HPDE6-E6E7 (cell line): ENCODE measurements at regions not wholly inside any gene's neighbourhood (a gene's known extent, or its start where the extent isn't known, plus 50 kb on each side); places are given as distances from the start of the nearest gene placed in this dataset.
"Not testable (repeated sequence)": the region's sequence is repeated elsewhere in the genome, so short reads cannot be mapped to it uniquely, and the experiment has no call there.

Experiments
- DNase-seq: peaks from one replicate; pipeline ENCODE4 v3.0.0; 2011; ENCODE audit warnings: missing footprints; ENCODE audit errors: extremely low spot score

DNA sequence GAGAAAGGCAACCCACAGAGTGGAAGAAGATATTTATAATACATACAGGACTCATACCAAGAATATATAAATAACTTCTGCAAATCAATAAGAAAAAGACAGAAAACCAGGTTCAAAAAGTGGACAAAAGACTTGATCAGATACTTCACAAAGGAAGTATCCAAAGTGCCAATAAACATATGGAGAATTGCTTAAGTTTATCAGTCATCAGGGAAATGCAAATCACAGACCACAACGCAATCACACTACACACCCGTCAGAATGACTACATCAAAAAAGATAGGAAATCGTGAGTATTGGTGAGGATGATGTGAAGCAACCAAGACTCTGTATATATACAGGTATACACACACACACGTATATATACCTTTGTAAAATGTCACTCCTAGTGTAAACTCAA is 180.6 kb downstream of the FAM43A start:
- no peak for DNase-seq

GRCh38 chr3:194867270-194867983 is 181.7 kb downstream of the FAM43A start:
- no peak for DNase-seq

DNA sequence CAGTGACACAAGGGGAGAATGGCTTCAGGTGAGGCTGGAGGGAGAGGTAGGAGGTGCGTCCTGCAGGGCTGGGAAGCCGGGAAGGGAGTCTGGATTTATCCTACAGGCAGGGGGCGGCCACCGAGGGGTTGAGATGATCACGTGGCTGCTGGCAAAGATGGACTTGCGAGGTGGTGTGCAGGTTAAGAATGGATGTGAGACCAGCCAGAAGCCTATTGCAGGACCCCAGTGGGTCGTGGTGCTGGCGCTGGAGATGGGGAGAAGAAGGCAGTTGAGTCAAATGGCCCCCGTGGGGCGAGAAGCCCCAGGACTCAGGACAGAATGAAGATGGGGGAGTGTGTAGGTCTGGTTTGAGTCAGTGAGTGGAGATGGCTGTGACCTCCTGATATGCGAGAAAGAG is 183.1 kb downstream of the FAM43A start:
- DNase-seq: no peak

GRCh38 chr3:194869482-194870169 is 183.9 kb downstream of the FAM43A start:
- DNase-seq: peak; percentile 25

- peak; percentile 25 for DNase-seq
These were observed 184.9 kb downstream of the FAM43A start for GRCh38 chr3:194870394-194871110.

GRCh38 chr3:194871143-194871863 is 185.6 kb downstream of the FAM43A start:
- peak; percentile 93 for DNase-seq

DNA sequence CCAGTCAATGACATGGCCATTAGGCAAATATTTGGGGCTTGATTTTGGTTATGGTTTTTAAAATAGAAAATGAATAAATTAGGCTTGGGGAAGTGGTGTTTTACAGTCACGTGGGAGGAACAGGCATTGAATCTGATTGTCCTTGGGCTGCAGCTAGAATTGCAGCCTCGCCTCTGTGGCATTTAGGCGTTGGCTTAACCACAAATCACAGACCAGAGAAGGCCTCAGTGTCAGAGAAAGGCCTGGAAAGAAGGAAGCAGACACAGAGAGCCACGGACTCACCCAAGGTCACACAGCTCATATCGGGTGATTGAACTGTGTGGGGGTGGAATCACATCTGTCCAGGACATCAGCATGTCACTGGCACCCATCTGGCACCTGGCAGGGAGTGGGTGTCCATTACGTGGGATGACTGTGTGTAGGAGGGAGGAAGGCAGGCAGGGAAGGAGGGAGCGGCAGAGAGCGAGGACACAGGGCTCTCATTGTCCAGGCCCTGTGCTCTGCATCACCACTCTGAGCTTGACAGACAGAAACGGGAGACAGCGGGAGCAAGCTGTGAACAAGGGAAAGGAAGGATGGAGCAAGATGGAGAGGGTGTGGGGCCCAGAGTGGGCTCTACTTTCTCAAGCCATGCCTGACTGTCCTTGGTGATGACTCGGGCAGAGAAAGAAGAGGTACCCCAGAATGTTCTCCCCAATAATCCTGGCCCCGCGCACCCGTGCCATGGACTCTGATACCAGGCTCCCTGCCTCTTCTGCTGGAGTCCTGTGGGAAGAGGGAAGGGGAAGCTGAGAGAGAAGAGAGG is 186.4 kb downstream of the FAM43A start:
- DNase-seq: peak; percentile 34

- peak; percentile 34 for DNase-seq
These were observed 186.9 kb downstream of the FAM43A start for GRCh38 chr3:194872669-194872977.

- DNase-seq: not testable (repeated sequence)
These were observed 187.8 kb downstream of the FAM43A start for GRCh38 chr3:194873474-194873873.

DNA sequence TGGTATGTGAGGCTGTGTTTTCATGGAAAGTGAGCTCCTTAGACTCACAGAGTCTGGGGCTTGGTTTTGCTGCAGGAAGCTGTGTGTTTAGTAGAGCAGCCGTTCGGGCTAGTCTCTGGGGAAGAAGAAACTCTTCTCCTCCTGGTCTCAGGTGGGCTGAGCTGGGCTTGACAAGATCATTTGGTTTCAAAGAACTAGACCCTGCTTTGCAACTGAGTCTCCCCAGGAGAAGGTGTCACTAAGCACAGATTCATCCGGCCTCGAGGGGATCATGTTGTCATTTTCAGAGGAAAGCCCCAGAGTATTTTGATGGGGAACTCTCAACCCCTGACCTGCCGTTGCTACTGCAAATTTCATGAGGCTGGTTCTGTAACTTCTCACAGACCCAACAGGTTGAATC is 188.5 kb downstream of the FAM43A start:
- DNase-seq: no peak

- DNase-seq: no peak
These were observed 189.1 kb downstream of the FAM43A start for GRCh38 chr3:194874783-194875182.

- DNase-seq: no peak
These were observed 190.1 kb downstream of the FAM43A start for GRCh38 chr3:194875581-194876402.

DNA sequence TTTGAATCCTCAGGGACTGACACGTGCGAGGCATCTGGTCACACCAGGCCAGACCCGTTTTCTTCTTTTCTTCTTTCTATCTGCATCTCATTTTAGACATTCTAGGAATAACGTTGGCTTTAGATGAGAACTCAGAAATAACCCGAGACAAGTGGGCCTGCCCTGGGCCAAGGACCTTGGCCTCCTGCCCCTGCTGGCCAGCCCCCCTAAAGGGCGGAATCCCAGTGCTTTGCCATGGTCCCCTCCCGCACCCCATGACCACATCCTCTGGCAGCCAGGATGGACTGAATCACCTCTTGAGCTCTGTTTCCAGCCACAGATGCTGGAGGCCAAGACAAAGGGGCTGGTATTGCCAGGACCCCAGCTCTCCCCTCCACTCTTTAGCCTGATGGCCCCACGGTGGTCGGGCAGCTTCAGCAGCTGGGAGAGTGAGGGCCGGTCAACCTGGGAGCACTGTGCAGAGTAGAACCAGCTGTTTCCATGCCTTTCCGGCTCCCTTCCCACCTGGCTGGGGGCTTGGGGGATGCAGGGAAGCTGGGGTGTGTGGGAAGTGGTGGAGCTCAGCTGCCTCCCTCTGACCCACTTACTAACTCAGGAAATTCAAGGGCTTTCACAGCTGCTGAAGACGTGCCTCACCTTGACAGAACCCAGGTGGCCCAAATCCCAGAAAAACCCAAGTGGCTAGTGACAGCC is 190.9 kb downstream of the FAM43A start:
- DNase-seq: no peak

- no peak for DNase-seq
These were observed 191.8 kb downstream of the FAM43A start for GRCh38 chr3:194877291-194878119.

GRCh38 chr3:194879126-194879877 is 193.6 kb downstream of the FAM43A start:
- DNase-seq: no peak

DNA sequence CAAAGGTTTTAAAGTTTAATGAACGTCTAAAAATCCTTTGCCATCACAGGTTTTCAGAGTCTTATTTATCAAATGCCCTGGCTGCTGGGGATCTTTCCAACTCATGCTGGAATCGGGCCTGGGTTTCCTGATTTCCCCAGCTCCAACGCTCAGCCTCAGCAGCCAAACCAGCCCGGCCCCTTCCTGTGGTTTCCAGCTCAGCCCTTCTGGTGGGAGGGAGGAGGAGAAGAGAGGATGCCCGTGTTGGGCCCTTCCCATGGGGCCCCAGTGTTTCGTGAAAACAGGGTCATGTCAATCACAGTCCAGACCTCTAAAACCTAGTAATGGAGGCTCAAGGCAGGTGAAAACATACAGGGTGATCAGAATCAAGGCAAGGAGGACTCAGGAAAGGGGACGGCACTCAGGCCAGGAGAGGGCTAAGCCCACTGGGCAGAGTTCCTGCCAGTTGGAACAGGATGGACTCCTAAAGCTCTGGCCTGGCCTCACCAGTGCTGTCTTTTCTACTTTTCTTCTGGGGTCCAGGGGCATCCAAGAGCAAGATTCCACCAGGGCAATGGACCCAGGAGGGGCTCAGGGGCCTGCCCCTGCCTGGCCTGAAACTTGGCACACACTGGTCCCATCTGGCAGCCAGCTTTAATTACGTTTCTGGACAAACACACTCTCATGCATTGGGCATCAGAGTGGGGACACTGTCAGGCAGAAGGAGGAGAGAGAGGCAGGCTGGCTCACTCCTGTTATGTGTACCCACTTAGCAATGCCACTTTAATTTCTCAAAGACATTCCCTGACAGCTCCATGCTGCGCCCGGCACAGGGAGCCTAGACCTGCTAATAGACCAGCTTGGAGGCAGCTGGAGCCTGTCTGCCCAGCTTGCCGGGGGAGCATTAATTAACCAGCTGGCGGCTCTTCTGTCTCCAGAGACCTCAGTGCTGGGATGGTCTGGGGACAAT is 194.6 kb downstream of the FAM43A start:
- DNase-seq: no peak
